ENCODE measurements at regions not wholly inside any gene's neighbourhood (a gene's known extent, or its start where the extent isn't known, plus 50 kb on each side); places are given as distances from the start of the nearest gene placed in this dataset.

- intact Hi-C loops (cut with DNase I), result no loop called here
Observed at GRCh38 chr7:13466874-13467547, 522.5 kb downstream of the ETV1 start.

GRCh38 chr7:13476881-13477444, 512.5 kb downstream of the ETV1 start:
- H3K9me3 ChIP-seq, result no peaks in the 10 kb centered on the region
- H3K36me3 ChIP-seq, result no peaks in the 10 kb centered on the region
- no peak for ATAC-seq
- no peak for TF ChIP-seq POLR2A (IDR thresholded peaks at IDR 0.05)
- no peak for TF ChIP-seq CTCF (IDR thresholded peaks at IDR 0.05)
- H3K27ac ChIP-seq, result no peak overlapping the region
- H3K4me3 ChIP-seq, result no peak overlapping the region
- H3K27me3 ChIP-seq, result no peaks in the 10 kb centered on the region
- 81 to 88% (median 82%) methylated on average over 2 of the region's 2 CpGs for WGBS, 4 donors
- H3K4me1 ChIP-seq, result no peaks in the 10 kb centered on the region
- intact Hi-C loops (cut with DNase I), result no loop called here
- no peak for DNase-seq

More at GRCh38 chr7:13466874-13467547, 522.5 kb downstream of the ETV1 start:
- H3K4me3 ChIP-seq, result no peak overlapping the region
- H3K9me3 ChIP-seq, result peaks cover 0 to 5% (median 0%) of the 10 kb centered on the region in 12 donors
- H3K27me3 ChIP-seq, result no peaks in the 10 kb centered on the region
- TF ChIP-seq POLR2A (IDR thresholded peaks at IDR 0.05), result no peak
- TF ChIP-seq CTCF (IDR thresholded peaks at IDR 0.05), result no peak
- H3K36me3 ChIP-seq, result no peaks in the 10 kb centered on the region
- DNase-seq, result no peak
- 48 to 57% (median 49%) methylated on average over 7 of the region's 7 CpGs for WGBS, 4 donors
- no peak overlapping the region for H3K27ac ChIP-seq
- ATAC-seq, result no peak
- no peaks in the 10 kb centered on the region for H3K4me1 ChIP-seq

GRCh38 chr7:13489386-13489785, 500.1 kb downstream of the ETV1 start:
- DNase-seq (no peak), ATAC-seq (no peak)
- H3K27me3 ChIP-seq, result no peaks in the 10 kb centered on the region
- TF ChIP-seq CTCF (IDR thresholded peaks at IDR 0.05) (no peak), POLR2A (IDR thresholded peaks at IDR 0.05) (no peak)
- WGBS, 4 donors, result 74 to 90% (median 83%) methylated on average over 6 of the region's 6 CpGs
- no peaks in the 10 kb centered on the region for H3K36me3 ChIP-seq
- H3K27ac ChIP-seq, result no peak overlapping the region
- intact Hi-C loops (cut with DNase I), result no loop called here
- no peaks in the 10 kb centered on the region for H3K4me1 ChIP-seq
- no peak overlapping the region for H3K4me3 ChIP-seq
- peaks cover 0 to 3% (median 0%) of the 10 kb centered on the region in 12 donors for H3K9me3 ChIP-seq

- Histone ChIP-seq H3K36me3 (no peaks in the 10 kb centered on the region), H3K9me3 (no peaks in the 10 kb centered on the region), H3K27me3 (no peaks in the 10 kb centered on the region), H3K27ac (no peak overlapping the region), H3K4me3 (no peak overlapping the region), H3K4me1 (no peaks in the 10 kb centered on the region)
- intact Hi-C loops (cut with DNase I), result no loop called here
- TF ChIP-seq POLR2A (IDR thresholded peaks at IDR 0.05) (no peak), CTCF (IDR thresholded peaks at IDR 0.05) (no peak)
- no peak for ATAC-seq
- no peak for DNase-seq
Observed at GRCh38 chr7:13496976-13497375, 492.5 kb downstream of the ETV1 start.

All from heart left ventricle (tissue), 16 donors.